Activated naive CD8-positive, alpha-beta T cell treated with anti-CD3 and anti-CD28 coated beads for 36 hours (primary cell): ENCODE measurements at regions not wholly inside any gene's neighbourhood (a gene's known extent, or its start where the extent isn't known, plus 50 kb on each side); places are given as distances from the start of the nearest gene placed in this dataset.
"Not testable (repeated sequence)": the region's sequence is repeated elsewhere in the genome, so short reads cannot be mapped to it uniquely, and the experiment has no call there.

Experiments
- DNase-seq: peaks from one replicate; pipeline ENCODE4 v3.0.0; 2021
- H3K27ac Mint-ChIP-seq: one replicate; pipeline ENCODE4 v1.8.0; 2022; ENCODE audit warnings: mild to moderate bottlenecking, moderate library complexity, mixed read lengths
- H3K27me3 Mint-ChIP-seq: one replicate; pipeline ENCODE4 v1.8.0; 2022; ENCODE audit warnings: mild to moderate bottlenecking, mixed read lengths
- H3K36me3 Mint-ChIP-seq: one replicate; pipeline ENCODE4 v1.8.0; 2021; ENCODE audit warnings: mild to moderate bottlenecking, mixed read lengths
- H3K4me1 Mint-ChIP-seq: one replicate; pipeline ENCODE4 v1.8.0; 2021; ENCODE audit warnings: mixed read lengths
- H3K4me3 Mint-ChIP-seq: one replicate; pipeline ENCODE4 v1.8.0; 2022; ENCODE audit warnings: mild to moderate bottlenecking, moderate library complexity, mixed read lengths
- H3K9me3 Mint-ChIP-seq: one replicate; pipeline ENCODE4 v1.8.0; 2022; ENCODE audit warnings: mixed read lengths

DNA sequence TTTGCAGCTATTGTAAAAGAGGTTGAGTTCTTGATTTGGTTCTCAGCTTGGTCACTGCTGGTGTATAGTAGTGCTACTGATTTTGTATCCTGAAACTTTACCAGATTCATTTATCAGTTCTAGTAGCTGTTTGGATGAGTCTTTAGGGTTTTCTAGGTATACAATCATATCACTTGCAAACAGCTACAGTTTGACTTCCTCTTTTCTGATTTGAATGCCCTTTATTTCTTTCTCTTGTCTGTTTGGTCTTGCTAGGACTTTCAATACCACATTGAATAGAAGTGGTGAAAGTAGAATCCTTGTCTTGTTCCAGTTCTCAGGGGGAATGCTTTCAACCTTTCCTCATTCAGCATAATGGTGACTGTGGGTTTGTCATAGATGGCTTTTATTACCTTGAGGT, 210.5 kb upstream of the DPP10 start:
- Mint-ChIP-seq H3K27ac (no peak overlapping the region), H3K4me3 (no peak overlapping the region), H3K27me3 (peaks cover 12% of the 10 kb centered on the region), H3K4me1 (no peaks in the 10 kb centered on the region), H3K9me3 (peaks cover 8% of the 10 kb centered on the region), H3K36me3 (no peaks in the 10 kb centered on the region)
- no peak for DNase-seq

DNA sequence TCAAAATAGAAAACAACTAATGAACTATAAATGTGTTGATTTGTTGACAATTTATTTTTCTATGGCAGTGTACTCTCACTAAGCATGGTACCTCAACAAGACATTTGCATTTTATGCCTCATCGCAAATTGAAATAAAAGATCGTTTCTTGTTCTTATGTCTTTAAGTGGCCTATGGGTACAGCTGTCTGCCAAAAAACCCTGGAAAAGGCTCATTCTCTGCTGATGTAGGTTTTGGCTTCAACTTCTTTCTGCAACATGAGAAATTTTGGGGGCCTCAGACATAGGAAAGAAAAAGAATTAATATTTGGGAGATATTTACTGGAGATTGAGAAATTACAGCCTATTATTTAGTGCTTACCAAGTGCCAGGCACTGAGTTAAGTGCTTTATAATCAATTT, 205.1 kb upstream of the DPP10 start:
- no peak for DNase-seq
- Mint-ChIP-seq H3K27me3 (peaks cover 17% of the 10 kb centered on the region), H3K27ac (no peak overlapping the region), H3K4me1 (no peaks in the 10 kb centered on the region), H3K36me3 (no peaks in the 10 kb centered on the region), H3K9me3 (peaks cover 8% of the 10 kb centered on the region), H3K4me3 (no peak overlapping the region)

DNA sequence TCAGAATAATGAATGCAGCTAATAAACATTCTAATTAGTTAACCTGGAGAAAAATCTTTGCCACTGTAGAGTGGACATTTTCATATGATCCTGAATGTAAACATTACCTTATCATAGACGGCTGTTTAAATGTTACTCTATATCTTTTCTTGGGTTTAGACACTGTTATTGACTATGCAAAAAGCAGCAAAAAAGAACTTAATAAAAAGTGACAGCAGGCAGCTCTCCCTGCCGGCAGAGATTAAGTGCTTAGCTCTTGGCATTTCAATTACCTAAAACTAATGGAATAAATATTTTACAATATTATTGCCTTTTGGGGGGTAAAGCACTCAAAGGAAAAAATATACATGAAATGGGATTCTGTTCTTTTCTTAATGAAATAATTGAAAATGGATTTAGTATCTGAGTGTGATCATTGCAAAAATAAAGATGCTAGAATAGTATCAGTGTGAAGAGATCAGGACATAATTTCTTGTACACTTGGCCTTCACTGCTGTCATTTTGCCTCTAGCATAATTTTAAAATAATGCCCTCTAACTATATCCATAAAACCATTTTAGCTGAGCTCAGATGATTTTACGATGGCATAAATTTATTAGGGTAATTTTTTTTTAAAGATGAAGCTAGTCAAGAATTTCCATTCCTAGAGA, 203.4 kb upstream of the DPP10 start:
- Mint-ChIP-seq H3K4me3 (no peak overlapping the region), H3K27me3 (peaks cover 7% of the 10 kb centered on the region)

DNA sequence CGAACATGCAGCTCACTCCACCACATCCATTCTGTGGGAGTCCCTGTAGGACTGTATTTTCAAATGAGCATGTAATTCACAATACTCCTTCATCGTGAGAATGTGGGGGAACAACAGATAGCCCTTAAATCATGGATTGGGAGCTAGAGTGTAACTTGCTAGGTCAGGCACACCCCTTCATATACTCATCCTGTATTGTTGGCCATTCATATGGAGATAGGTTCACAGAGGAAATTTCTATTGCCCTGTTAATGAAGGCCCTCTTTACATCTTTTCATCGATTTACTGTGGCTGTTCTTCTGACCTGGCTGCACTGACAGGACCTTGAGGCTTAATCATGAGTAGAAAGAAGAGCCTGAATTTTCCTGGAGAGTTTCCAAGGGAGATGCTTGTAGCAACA, 193.8 kb upstream of the DPP10 start:
- H3K27me3 Mint-ChIP-seq, result no peaks in the 10 kb centered on the region
- H3K27ac Mint-ChIP-seq, result no peak overlapping the region
- no peak overlapping the region for H3K4me3 Mint-ChIP-seq
- no peak for DNase-seq
- H3K9me3 Mint-ChIP-seq, result no peaks in the 10 kb centered on the region
- H3K36me3 Mint-ChIP-seq, result no peaks in the 10 kb centered on the region
- H3K4me1 Mint-ChIP-seq, result no peaks in the 10 kb centered on the region

More for the DNA sequence above, 203.4 kb upstream of the DPP10 start:
- DNase-seq, result no peak
- no peaks in the 10 kb centered on the region for H3K4me1 Mint-ChIP-seq
- peaks cover 9% of the 10 kb centered on the region for H3K9me3 Mint-ChIP-seq
- no peaks in the 10 kb centered on the region for H3K36me3 Mint-ChIP-seq
- H3K27ac Mint-ChIP-seq, result no peak overlapping the region

DNA sequence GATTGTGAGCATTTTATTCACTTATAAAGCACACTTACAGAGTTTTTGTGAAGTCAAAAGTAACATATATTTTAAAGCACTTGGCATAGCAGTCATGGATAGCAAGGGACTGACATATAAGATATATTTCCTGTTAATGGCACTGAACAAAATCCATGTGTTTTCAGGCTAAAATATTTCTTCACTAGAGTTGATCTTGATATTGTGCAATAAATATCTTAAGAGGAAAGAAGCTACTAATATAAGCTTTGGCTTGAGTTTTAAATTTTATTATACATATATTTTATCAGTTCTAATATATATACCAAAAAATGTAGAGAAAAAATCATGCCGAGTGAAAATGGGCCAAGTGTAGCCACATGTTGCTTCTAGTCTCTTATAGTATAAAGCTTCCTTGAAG, 189.7 kb upstream of the DPP10 start:
- Mint-ChIP-seq H3K9me3 (no peaks in the 10 kb centered on the region), H3K27ac (no peak overlapping the region), H3K27me3 (peaks cover 11% of the 10 kb centered on the region), H3K4me3 (no peak overlapping the region), H3K4me1 (no peaks in the 10 kb centered on the region), H3K36me3 (no peaks in the 10 kb centered on the region)
- DNase-seq, result no peak

DNA sequence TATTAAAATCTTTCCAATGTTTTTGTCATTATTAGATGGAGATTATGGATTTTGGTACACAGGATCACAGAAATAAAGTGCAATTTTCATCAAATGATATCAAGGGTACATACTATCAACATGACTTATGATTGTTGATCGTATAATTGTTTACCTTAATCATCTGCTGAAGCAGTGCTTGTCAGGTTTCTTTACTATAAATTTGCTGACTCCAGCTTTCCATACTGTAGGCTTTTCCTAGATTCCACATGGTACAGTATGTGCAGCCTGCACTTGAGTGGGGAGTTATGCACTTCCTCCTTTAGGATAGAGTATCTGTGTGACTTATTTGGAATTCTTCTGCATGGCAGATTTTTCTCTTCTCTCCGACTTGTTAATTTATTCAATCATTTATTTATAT, 187.6 kb upstream of the DPP10 start:
- H3K27me3 Mint-ChIP-seq, result peaks cover 11% of the 10 kb centered on the region
- no peak for DNase-seq
- H3K9me3 Mint-ChIP-seq, result no peaks in the 10 kb centered on the region
- H3K4me3 Mint-ChIP-seq, result no peak overlapping the region
- H3K4me1 Mint-ChIP-seq, result no peaks in the 10 kb centered on the region
- no peak overlapping the region for H3K27ac Mint-ChIP-seq
- H3K36me3 Mint-ChIP-seq, result no peaks in the 10 kb centered on the region

DNA sequence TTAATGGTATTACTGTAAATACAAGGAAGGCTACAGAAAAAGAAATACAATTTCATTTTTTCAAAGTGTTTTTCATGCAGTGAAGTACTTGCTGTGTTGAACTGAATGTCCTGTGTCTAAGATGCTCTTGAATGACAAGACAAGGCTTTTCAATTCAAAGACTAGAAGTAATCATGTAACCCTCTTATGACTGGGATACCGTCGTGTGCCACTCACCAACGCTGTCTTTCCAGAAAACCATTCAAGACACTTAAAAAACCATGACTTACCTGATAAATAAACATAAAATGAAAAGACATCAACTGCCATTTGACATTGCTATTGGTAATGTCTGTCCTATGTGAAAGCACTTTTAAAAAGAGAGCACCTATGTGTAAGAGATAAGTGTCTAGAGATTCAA, 183.1 kb upstream of the DPP10 start:
- no peak for DNase-seq

DNA sequence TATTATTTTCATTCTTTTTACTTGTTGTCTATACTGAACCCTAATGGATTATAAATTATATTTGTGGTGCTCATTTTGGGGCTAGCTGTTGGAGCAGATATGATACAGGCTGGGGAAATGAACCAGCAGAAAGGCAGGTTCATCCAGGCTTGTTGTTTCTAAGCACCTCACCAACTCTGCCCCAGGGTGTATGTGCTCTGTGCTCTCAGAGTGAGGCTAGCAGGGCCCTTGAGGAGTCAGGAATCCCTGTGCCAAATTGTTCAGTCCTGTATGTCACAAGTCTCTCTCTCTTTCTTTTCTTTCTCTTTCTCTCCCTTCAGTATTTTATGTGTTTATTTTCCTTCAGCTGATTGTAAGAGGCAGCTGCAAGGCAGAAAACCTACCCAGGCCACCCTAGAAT, 181.1 kb upstream of the DPP10 start:
- H3K27ac Mint-ChIP-seq, result no peak overlapping the region
- no peak for DNase-seq
- no peaks in the 10 kb centered on the region for H3K36me3 Mint-ChIP-seq
- H3K4me3 Mint-ChIP-seq, result no peak overlapping the region
- H3K9me3 Mint-ChIP-seq, result no peaks in the 10 kb centered on the region
- H3K4me1 Mint-ChIP-seq, result no peaks in the 10 kb centered on the region
- H3K27me3 Mint-ChIP-seq, result peaks cover 9% of the 10 kb centered on the region

More for the DNA sequence above, 183.1 kb upstream of the DPP10 start:
- H3K36me3 Mint-ChIP-seq, result no peaks in the 10 kb centered on the region
- no peak overlapping the region for H3K27ac Mint-ChIP-seq
- H3K4me1 Mint-ChIP-seq, result no peaks in the 10 kb centered on the region
- H3K9me3 Mint-ChIP-seq, result no peaks in the 10 kb centered on the region
- peaks cover 16% of the 10 kb centered on the region for H3K27me3 Mint-ChIP-seq
- no peak overlapping the region for H3K4me3 Mint-ChIP-seq

DNA sequence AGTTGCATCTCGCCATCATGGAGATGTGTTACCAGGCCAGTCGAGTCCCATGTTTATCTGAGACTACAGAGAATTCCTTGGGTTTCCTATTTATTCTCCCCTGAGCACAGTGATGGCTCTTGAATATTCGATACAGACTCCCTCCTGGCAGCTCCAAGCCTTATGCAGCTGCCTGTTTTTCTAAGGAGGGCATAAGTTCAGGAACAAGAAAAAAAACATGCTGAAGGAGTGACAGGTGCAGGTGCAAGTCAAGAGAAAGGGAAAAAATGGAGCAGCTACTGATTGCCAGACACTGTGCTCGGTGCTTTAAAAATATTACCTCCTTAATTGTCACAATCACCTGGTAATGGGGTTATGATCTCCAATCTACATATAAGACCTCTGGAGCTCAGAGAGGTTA, 177.2 kb upstream of the DPP10 start:
- Mint-ChIP-seq H3K27ac (no peak overlapping the region), H3K4me3 (no peak overlapping the region)

DNA sequence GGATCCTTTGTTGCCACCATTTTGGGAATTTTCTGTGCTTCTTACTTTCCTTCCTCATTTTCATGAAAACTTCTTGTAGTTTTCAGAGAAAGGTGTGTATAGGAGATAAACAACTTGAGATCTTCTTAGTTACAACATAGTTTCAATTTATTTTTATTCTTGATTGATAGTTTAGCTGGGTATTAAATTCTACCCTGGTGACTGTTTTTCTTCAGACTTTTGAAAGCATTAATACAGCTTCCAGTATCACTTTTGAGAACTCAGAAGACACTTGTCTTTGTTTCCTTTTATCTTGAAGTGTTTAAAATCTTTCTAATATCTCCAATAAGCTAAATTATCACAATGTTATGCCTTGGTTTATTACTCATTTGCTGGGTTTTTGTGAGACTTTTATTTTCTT, 167.5 kb upstream of the DPP10 start:
- Mint-ChIP-seq H3K27ac (no peak overlapping the region), H3K4me3 (no peak overlapping the region), H3K4me1 (no peaks in the 10 kb centered on the region), H3K27me3 (peaks cover 3% of the 10 kb centered on the region), H3K36me3 (no peaks in the 10 kb centered on the region), H3K9me3 (peaks cover 18% of the 10 kb centered on the region)
- no peak for DNase-seq

More for the DNA sequence above, 177.2 kb upstream of the DPP10 start:
- no peaks in the 10 kb centered on the region for H3K9me3 Mint-ChIP-seq
- H3K36me3 Mint-ChIP-seq, result no peaks in the 10 kb centered on the region
- no peak for DNase-seq
- H3K4me1 Mint-ChIP-seq, result no peaks in the 10 kb centered on the region
- H3K27me3 Mint-ChIP-seq, result peaks cover 5% of the 10 kb centered on the region

DNA sequence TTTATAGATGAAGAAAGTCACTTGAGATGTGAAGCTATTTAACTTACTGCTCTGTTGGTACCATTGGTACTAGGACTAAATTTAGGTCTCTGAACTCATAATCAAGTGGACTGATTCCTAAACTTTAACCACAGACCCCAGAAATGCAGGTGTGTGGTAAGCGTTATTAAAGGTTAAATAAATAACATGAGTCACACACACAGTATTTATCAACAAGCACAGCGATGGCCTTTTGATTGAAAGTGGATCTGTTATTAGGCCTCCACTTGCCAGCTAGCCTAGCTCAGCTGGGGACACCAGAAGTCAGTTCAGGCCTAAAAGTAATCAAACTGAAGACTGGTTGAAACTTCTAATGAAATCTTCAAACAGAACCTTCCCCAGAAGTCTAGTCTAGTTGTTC, 161.3 kb upstream of the DPP10 start:
- H3K36me3 Mint-ChIP-seq, result no peaks in the 10 kb centered on the region
- no peak overlapping the region for H3K4me3 Mint-ChIP-seq
- H3K27ac Mint-ChIP-seq, result no peak overlapping the region
- DNase-seq, result no peak
- H3K9me3 Mint-ChIP-seq, result peaks cover 4% of the 10 kb centered on the region
- H3K27me3 Mint-ChIP-seq, result peaks cover 7% of the 10 kb centered on the region
- H3K4me1 Mint-ChIP-seq, result no peaks in the 10 kb centered on the region

DNA sequence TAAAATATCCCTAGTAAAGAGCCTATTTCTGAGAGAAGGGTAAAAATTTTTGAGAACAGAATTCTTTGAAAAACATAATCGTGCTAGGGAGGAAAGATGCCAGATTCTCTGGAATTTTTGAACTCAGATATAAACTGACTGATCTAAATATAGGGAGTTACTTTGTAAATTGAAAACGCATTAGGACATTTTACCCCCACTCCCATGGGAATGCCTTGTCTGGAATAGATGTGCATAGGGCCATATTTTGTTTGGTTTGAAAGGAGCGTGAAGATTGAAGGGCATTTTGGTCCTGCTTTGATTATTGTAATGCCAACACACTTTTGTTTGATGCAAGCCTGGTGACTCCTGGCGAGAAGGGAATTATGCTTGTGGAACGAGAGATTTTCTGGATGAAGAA, 158.7 kb upstream of the DPP10 start:
- Mint-ChIP-seq H3K9me3 (peaks cover 3% of the 10 kb centered on the region), H3K36me3 (no peaks in the 10 kb centered on the region), H3K4me1 (no peaks in the 10 kb centered on the region), H3K27ac (no peak overlapping the region), H3K27me3 (peaks cover 7% of the 10 kb centered on the region), H3K4me3 (no peak overlapping the region)
- no peak for DNase-seq

DNA sequence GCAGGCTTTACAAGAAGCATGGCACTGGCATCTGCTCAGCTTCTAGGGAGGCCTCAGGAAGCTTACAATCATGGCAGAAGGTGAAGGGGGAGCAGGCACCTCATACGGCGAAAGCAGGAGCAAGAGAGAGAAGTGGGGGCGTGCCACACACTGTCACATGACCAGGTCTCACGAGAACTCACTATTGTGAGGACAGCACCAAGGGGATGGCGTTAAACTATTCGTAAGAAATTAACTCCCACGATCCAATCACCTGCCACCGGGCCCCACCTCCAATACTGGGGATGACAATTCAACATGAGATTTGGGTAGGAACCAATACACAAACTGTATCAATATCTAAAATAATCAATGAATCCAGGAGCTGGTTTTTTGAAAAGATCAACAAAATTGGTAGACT, 156.0 kb upstream of the DPP10 start:
- Mint-ChIP-seq H3K27ac (no peak overlapping the region), H3K27me3 (peaks cover 9% of the 10 kb centered on the region), H3K36me3 (no peaks in the 10 kb centered on the region), H3K4me3 (no peak overlapping the region), H3K9me3 (peaks cover 5% of the 10 kb centered on the region), H3K4me1 (no peaks in the 10 kb centered on the region)
- no peak for DNase-seq

DNA sequence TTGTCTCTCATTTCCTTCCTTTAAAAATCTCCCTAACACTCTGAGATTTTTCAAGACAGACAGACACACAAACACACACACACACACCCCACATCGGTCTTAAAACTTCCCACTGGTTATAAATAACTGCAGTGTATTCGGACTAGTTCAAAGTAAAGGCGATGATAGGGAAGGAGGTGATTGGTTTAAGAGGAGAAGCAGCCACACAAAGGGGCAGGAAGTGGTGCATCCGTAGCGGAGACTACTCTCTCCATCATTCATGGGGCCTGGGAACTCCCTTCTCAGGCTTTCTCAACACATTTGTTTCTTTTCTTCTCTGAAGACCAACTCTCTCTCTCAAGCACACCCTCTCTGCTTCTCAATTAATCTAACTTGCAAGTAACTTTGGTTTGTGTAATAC, 149.1 kb upstream of the DPP10 start:
- no peak overlapping the region for H3K27ac Mint-ChIP-seq
- no peak overlapping the region for H3K4me3 Mint-ChIP-seq
- DNase-seq, result no peak
- H3K27me3 Mint-ChIP-seq, result peaks cover 30% of the 10 kb centered on the region
- no peaks in the 10 kb centered on the region for H3K36me3 Mint-ChIP-seq
- peaks cover 2% of the 10 kb centered on the region for H3K4me1 Mint-ChIP-seq
- peaks cover 3% of the 10 kb centered on the region for H3K9me3 Mint-ChIP-seq

DNA sequence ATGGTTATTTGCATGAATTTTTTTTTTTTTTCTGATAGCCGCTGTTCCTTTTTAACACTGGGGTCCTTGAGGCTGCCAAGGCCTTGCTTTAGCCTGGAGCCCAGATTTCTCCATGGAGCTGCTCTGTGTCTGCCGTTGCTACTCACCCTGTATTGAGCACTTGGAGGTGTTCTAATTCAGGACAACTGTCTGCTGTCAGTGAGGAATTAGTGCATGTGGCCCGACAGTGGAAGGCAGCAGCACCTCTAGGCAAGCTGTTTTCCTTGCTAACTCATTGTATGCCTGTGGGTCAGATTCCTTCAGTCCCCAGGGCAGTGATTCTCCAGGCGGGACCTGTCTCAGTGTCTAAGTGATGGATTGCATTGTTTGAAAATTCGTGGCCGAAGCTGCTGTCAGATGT, 147.7 kb upstream of the DPP10 start:
- Mint-ChIP-seq H3K27ac (no peak overlapping the region), H3K4me1 (peaks cover 2% of the 10 kb centered on the region), H3K4me3 (no peak overlapping the region), H3K27me3 (peaks cover 30% of the 10 kb centered on the region), H3K9me3 (peaks cover 2% of the 10 kb centered on the region), H3K36me3 (no peaks in the 10 kb centered on the region)
- no peak for DNase-seq

DNA sequence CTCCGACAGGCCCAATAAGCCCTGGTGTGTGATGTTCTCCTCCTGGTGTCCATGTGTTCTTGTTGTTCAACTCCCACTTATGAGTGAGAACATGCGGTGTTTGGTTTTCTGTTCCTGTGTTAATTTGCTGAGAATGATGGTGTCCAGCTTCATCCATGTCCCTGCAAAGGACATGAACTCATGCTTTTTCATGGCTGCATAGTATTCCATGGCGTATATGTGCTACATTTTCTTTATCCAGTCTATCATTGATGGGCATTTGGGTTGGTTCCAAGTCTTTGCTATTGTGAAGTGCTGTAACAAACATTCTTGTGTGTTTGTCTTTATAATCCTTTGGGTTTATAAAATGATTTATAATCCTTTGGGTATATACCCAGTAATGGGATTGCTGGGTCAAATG, 142.1 kb upstream of the DPP10 start:
- peaks cover 13% of the 10 kb centered on the region for H3K27me3 Mint-ChIP-seq
- not testable (repeated sequence) for DNase-seq

More for the DNA sequence above, 142.1 kb upstream of the DPP10 start:
- not testable (repeated sequence) for H3K27ac Mint-ChIP-seq, H3K4me1 Mint-ChIP-seq, H3K4me3 Mint-ChIP-seq, H3K36me3 Mint-ChIP-seq
- peaks cover 10% of the 10 kb centered on the region for H3K9me3 Mint-ChIP-seq
